ENCODE measurements at regions not wholly inside any gene's neighbourhood (a gene's known extent, or its start where the extent isn't known, plus 50 kb on each side); places are given as distances from the start of the nearest gene placed in this dataset.

GRCh38 chr4:187135878-187136277, 412.2 kb upstream of the FAT1 start:
- no peak for DNase-seq

- no peak for DNase-seq
These were observed 415.5 kb upstream of the FAT1 start for GRCh38 chr4:187139141-187139540.

GRCh38 chr4:187141101-187141500, 417.4 kb upstream of the FAT1 start:
- DNase-seq = no peak

- no peak for DNase-seq
These were observed 425.7 kb upstream of the FAT1 start for GRCh38 chr4:187149229-187149945.

GRCh38 chr4:187157380-187157958, 433.8 kb upstream of the FAT1 start:
- DNase-seq = no peak

GRCh38 chr4:187158003-187158402, 434.3 kb upstream of the FAT1 start:
- DNase-seq = no peak

- no peak for DNase-seq
These were observed 436.8 kb upstream of the FAT1 start for GRCh38 chr4:187160486-187160885.

- DNase-seq = no peak
These were observed 443.3 kb upstream of the FAT1 start for GRCh38 chr4:187166886-187167512.

- no peak for DNase-seq
These were observed 448.2 kb upstream of the FAT1 start for GRCh38 chr4:187171706-187172339.

GRCh38 chr4:187172340-187172761, 448.7 kb upstream of the FAT1 start:
- no peak for DNase-seq

- no peak for DNase-seq
These were observed 451.1 kb upstream of the FAT1 start for GRCh38 chr4:187174749-187175148.

- DNase-seq = no peak
These were observed 451.5 kb upstream of the FAT1 start for GRCh38 chr4:187175197-187175596.

GRCh38 chr4:187176261-187176910, 452.7 kb upstream of the FAT1 start:
- DNase-seq = no peak

GRCh38 chr4:187178084-187178483, 454.4 kb upstream of the FAT1 start:
- no peak for DNase-seq

- no peak for DNase-seq
These were observed 454.9 kb upstream of the FAT1 start for GRCh38 chr4:187178587-187178986.

- no peak for DNase-seq
These were observed 455.7 kb upstream of the FAT1 start for GRCh38 chr4:187179086-187180058.

GRCh38 chr4:187181054-187181453, 457.4 kb upstream of the FAT1 start:
- no peak for DNase-seq

- no peak for DNase-seq
These were observed 459.7 kb upstream of the FAT1 start for GRCh38 chr4:187183346-187183745.

- DNase-seq = no peak
These were observed 460.2 kb upstream of the FAT1 start for GRCh38 chr4:187183826-187184225.

- DNase-seq = no peak
These were observed 460.9 kb upstream of the FAT1 start for GRCh38 chr4:187184508-187184907.

GRCh38 chr4:187188118-187188517, 464.5 kb upstream of the FAT1 start:
- DNase-seq = no peak

- no peak for DNase-seq
These were observed 465.1 kb upstream of the FAT1 start for GRCh38 chr4:187188741-187189140.
